ENCODE measurements at regions not wholly inside any gene's neighbourhood (a gene's known extent, or its start where the extent isn't known, plus 50 kb on each side); places are given as distances from the start of the nearest gene placed in this dataset.

DNA sequence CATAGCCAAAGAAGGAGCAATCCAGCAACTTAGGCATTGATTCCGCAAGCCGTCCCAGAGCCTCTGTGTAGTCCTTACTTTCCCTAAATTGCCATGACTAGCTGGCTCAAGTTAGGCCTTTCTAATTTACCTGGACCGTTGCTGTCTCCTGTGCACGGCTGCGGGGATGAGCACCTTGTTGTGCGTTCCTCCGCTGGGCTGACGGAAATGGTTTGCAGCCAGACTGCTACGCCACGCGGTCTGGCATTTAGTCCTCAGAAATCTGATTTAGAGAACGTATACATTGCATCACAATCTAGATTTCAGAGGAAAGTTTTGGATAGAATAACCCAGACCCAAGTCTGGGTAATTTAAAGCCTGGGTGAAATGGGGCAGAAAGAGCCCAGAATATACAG is 133.2 kb upstream of the ARHGAP5 start:
- DNase-seq (ENCODE audit: low read depth in 1 of 2, low spot score in 1 of 2), result no peak
- H3K4me3 ChIP-seq, result no peak overlapping the region; the same call in 2 of the 3 replicates
- POLR2A ChIA-PET, result no interaction called here
- H3K27ac ChIP-seq, result peak overlapping the region; percentile 89 to 93
- TF ChIP-seq RFX5 (IDR thresholded peaks at IDR 0.05) (no peak), SREBF2 (IDR thresholded peaks at IDR 0.05) (no peak), MAZ (IDR thresholded peaks at IDR 0.05; ENCODE audit: borderline replicate concordance, low read depth, low read length) (no peak), CBX8 (IDR thresholded peaks at IDR 0.05) (no peak), RAD21 (conservative IDR thresholded peaks at IDR 0.05 in 1 of 2, IDR thresholded peaks at IDR 0.05 in 1 of 2) (no peak), FOXS1 (CRISPR knock-in tag; IDR thresholded peaks at IDR 0.05) (no peak), HOXB13 (CRISPR knock-in tag; IDR thresholded peaks at IDR 0.05; ENCODE audit: low read depth) (no peak), HDAC2 (IDR thresholded peaks at IDR 0.05) (no peak), PHF8 (IDR thresholded peaks at IDR 0.05; ENCODE audit: borderline replicate concordance, low read depth) (no peak), POLR2AphosphoS2 (conservative IDR thresholded peaks at IDR 0.05; ENCODE audit: low read length) (no peak), RCOR1 (IDR thresholded peaks at IDR 0.05; ENCODE audit: low read depth, low read length) (no peak), RNF2 (IDR thresholded peaks at IDR 0.05; ENCODE audit: borderline replicate concordance, low read depth) (no peak), GATA3 (IDR thresholded peaks at IDR 0.05; ENCODE audit: borderline replicate concordance) (no peak)
- TF ChIP-seq, protein P1, sequence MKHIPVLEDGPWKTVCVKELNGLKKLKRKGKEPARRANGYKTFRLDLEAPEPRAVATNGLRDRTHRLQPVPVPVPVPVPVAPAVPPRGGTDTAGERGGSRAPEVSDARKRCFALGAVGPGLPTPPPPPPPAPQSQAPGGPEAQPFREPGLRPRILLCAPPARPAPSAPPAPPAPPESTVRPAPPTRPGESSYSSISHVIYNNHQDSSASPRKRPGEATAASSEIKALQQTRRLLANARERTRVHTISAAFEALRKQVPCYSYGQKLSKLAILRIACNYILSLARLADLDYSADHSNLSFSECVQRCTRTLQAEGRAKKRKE (CRISPR knock-in tag; IDR thresholded peaks at IDR 0.05; ENCODE audit: low read depth), result no peak
- TF ChIP-seq, protein P2, sequence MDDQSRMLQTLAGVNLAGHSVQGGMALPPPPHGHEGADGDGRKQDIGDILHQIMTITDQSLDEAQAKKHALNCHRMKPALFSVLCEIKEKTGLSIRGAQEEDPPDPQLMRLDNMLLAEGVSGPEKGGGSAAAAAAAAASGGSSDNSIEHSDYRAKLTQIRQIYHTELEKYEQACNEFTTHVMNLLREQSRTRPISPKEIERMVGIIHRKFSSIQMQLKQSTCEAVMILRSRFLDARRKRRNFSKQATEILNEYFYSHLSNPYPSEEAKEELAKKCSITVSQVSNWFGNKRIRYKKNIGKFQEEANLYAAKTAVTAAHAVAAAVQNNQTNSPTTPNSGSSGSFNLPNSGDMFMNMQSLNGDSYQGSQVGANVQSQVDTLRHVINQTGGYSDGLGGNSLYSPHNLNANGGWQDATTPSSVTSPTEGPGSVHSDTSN (IDR thresholded peaks at IDR 0.05), result no peak
- TF ChIP-seq, protein P3, sequence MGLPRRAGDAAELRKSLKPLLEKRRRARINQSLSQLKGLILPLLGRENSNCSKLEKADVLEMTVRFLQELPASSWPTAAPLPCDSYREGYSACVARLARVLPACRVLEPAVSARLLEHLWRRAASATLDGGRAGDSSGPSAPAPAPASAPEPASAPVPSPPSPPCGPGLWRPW (IDR thresholded peaks at IDR 0.05), result no peak
- TF ChIP-seq, protein P4, sequence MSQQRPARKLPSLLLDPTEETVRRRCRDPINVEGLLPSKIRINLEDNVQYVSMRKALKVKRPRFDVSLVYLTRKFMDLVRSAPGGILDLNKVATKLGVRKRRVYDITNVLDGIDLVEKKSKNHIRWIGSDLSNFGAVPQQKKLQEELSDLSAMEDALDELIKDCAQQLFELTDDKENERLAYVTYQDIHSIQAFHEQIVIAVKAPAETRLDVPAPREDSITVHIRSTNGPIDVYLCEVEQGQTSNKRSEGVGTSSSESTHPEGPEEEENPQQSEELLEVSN (IDR thresholded peaks at IDR 0.05; ENCODE audit: borderline replicate concordance, low read depth), result no peak
- TF ChIP-seq, protein P5, sequence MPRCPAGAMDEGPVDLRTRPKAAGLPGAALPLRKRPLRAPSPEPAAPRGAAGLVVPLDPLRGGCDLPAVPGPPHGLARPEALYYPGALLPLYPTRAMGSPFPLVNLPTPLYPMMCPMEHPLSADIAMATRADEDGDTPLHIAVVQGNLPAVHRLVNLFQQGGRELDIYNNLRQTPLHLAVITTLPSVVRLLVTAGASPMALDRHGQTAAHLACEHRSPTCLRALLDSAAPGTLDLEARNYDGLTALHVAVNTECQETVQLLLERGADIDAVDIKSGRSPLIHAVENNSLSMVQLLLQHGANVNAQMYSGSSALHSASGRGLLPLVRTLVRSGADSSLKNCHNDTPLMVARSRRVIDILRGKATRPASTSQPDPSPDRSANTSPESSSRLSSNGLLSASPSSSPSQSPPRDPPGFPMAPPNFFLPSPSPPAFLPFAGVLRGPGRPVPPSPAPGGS (IDR thresholded peaks at IDR 0.05), result no peak; the same call in 2 of the 3 replicates
- TF ChIP-seq, protein P6, sequence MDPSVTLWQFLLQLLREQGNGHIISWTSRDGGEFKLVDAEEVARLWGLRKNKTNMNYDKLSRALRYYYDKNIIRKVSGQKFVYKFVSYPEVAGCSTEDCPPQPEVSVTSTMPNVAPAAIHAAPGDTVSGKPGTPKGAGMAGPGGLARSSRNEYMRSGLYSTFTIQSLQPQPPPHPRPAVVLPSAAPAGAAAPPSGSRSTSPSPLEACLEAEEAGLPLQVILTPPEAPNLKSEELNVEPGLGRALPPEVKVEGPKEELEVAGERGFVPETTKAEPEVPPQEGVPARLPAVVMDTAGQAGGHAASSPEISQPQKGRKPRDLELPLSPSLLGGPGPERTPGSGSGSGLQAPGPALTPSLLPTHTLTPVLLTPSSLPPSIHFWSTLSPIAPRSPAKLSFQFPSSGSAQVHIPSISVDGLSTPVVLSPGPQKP (IDR thresholded peaks at IDR 0.05; ENCODE audit: low read depth, low read length), result no peak
- CTCF ChIA-PET, result interaction anchor here (0.5 to 1.8 kb wide), 5 partner anchors 9 to 311 kb away, joined by 3 to 8 read pairs (median 4); no protein-coding TSS in a partner anchor
- peaks cover 80% of the 10 kb centered on the region for H3K4me1 ChIP-seq
- H3K4me2 ChIP-seq, result peak overlapping the region; percentile 72
- H3K9me3 ChIP-seq, result no peaks in the 10 kb centered on the region
- WGBS (ENCODE audit: missing lambda C conversion rate), result 91% methylated on average over 12 of the region's 12 CpGs
- ATAC-seq, result no peak
- no peak for FAIRE-seq

DNA sequence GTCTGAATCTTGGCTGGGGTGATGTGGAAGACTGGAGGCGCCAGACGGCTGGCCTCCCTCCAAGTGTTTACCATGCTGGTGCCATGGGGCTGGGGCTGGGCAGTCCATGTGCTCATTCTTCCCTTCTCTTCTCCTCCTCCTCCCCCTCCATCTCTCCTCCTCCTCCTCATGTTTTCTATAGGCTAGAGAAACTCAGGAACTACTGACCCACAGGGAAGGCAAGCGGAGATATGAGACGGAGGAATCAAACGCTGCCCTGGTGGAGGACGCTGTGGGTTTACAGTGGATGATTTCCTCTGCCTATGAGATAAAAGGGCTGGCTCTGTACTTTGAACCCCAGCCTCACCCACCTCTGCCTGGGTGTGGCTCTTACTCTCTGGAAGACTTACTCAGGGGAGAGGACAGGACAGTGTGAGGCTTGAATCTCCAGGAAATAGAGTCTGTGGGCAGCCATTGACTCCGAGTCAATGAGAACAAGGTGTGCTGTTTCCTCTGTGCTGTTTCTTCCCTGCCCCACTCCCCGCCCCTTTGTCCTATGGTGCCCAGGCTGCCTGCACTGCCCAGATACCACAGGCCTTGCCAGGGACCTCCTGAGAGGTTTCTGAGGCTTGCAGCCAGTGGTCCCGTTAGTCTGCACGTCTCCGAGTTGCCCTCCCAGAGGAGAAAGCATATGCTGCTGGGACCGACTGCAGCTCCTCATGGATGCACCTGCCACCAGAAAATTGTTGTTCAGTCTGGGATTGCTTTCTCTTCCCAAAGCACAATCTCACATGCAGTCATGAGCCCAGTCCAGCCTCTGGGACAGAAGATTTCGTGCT is 132.6 kb upstream of the ARHGAP5 start:
- DNase-seq (ENCODE audit: low read depth in 1 of 2, low spot score in 1 of 2) (peak; percentile 19 to 90), FAIRE-seq (no peak), ATAC-seq (peak; percentile 90 to 93)
- ChIA-PET CTCF (interaction anchor here (1.3 to 3.1 kb wide), 4 partner anchors 10 to 310 kb away, joined by 3 to 10 read pairs (median 6); no protein-coding TSS in a partner anchor), POLR2A (no interaction called here)
- 4% methylated on average over 12 of the region's 13 CpGs for WGBS (ENCODE audit: missing lambda C conversion rate)
- Histone ChIP-seq H3K9me3 (no peaks in the 10 kb centered on the region), H3K27ac (peak overlapping the region; percentile 89 to 93), H3K4me3 (peak overlapping the region; percentile 22; the same call in 2 of the 3 replicates), H3K4me1 (peaks cover 84% of the 10 kb centered on the region), H3K4me2 (peak overlapping the region; percentile 72)
- TF ChIP-seq JUN (IDR thresholded peaks at IDR 0.05) (peak; percentile 41 to 57; a peak in 1 of 5 replicates), CHD4 (IDR thresholded peaks at IDR 0.05; ENCODE audit: borderline replicate concordance) (no peak), POLR2A (IDR thresholded peaks at IDR 0.05; ENCODE audit: low read length) (peak; percentile 10; the same call in 1 of the 2 replicates), HDAC2 (IDR thresholded peaks at IDR 0.05) (no peak), SMC3 (IDR thresholded peaks at IDR 0.05) (no peak), HOXA7 (CRISPR knock-in tag; IDR thresholded peaks at IDR 0.05) (0 out of 2 replicates have a peak, but pooled peaks have one; percentile 50), NPAS2 (CRISPR knock-in tag; IDR thresholded peaks at IDR 0.05; ENCODE audit: borderline replicate concordance) (no peak)
- TF ChIP-seq, protein P2 (IDR thresholded peaks at IDR 0.05), result no peak
- TF ChIP-seq, protein P7, sequence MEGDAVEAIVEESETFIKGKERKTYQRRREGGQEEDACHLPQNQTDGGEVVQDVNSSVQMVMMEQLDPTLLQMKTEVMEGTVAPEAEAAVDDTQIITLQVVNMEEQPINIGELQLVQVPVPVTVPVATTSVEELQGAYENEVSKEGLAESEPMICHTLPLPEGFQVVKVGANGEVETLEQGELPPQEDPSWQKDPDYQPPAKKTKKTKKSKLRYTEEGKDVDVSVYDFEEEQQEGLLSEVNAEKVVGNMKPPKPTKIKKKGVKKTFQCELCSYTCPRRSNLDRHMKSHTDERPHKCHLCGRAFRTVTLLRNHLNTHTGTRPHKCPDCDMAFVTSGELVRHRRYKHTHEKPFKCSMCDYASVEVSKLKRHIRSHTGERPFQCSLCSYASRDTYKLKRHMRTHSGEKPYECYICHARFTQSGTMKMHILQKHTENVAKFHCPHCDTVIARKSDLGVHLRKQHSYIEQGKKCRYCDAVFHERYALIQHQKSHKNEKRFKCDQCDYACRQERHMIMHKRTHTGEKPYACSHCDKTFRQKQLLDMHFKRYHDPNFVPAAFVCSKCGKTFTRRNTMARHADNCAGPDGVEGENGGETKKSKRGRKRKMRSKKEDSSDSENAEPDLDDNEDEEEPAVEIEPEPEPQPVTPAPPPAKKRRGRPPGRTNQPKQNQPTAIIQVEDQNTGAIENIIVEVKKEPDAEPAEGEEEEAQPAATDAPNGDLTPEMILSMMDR (IDR thresholded peaks at IDR 0.05), result no peak
- TF ChIP-seq, protein P4 (IDR thresholded peaks at IDR 0.05; ENCODE audit: borderline replicate concordance, low read depth), result no peak
